ENCODE measurements at regions not wholly inside any gene's neighbourhood (a gene's known extent, or its start where the extent isn't known, plus 50 kb on each side); places are given as distances from the start of the nearest gene placed in this dataset.

GRCh38 chr16:14015033-14015432 lies 56.1 kb upstream of the MRTFB start:
- TF ChIP-seq CTCF (IDR thresholded peaks at IDR 0.05; ENCODE audit: extremely low read depth in 1 of 2, insufficient read depth in 1 of 2, low read depth in 1 of 2, low read length in 2 of 2) (no peak), POLR2A (IDR thresholded peaks at IDR 0.05; ENCODE audit: low read depth, low read length) (no peak)
